Neural cell (in vitro differentiated cells): ENCODE measurements at regions not wholly inside any gene's neighbourhood (a gene's known extent, or its start where the extent isn't known, plus 50 kb on each side); places are given as distances from the start of the nearest gene placed in this dataset.

Experiments
- CTCF ChIP-seq: fragments of 450-650 bp; IDR thresholded peaks from 2 replicates; pipeline ENCODE4 v1.5.1; 2014; ENCODE audit warnings: antibody characterized with exemption, mild to moderate bottlenecking, moderate library complexity; ENCODE audit not compliant: poor library complexity, severe bottlenecking
- EP300 ChIP-seq: fragments of 450-650 bp; conservative IDR thresholded peaks from 2 replicates; pipeline ENCODE4 v1.6.1; 2014; ENCODE audit warnings: antibody characterized with exemption, mild to moderate bottlenecking, moderate library complexity; ENCODE audit not compliant: poor library complexity, severe bottlenecking
- EZH2 ChIP-seq: fragments of 200-600, 300-800 bp; shearing (Covaris generic), sonication (generic); IDR thresholded peaks from 2 replicates; pipeline ENCODE4 v1.6.1; 2014; ENCODE audit warnings: antibody characterized with exemption, low read length, borderline replicate concordance, mild to moderate bottlenecking; ENCODE audit not compliant: insufficient read depth, poor library complexity, severe bottlenecking
- POLR2AphosphoS5 ChIP-seq: IDR thresholded peaks from 2 replicates; pipeline ENCODE4 v1.6.1; 2012
- RAD21 ChIP-seq: fragments of 450-650 bp; conservative IDR thresholded peaks from 2 replicates; pipeline ENCODE4 v1.6.1; 2014; ENCODE audit warnings: antibody characterized with exemption, mild to moderate bottlenecking, moderate library complexity
- REST ChIP-seq: IDR thresholded peaks from 2 replicates; pipeline ENCODE4 v1.6.1; 2012; ENCODE audit warnings: borderline replicate concordance
- SMC3 ChIP-seq: fragments of 450-650 bp; conservative IDR thresholded peaks from 2 replicates; pipeline ENCODE4 v1.6.1; 2014; ENCODE audit warnings: antibody characterized with exemption, mild to moderate bottlenecking, moderate library complexity; ENCODE audit not compliant: poor library complexity
- TAF1 ChIP-seq: IDR thresholded peaks from 2 replicates; pipeline ENCODE4 v1.6.1; 2012; ENCODE audit warnings: low read depth

GRCh38 chr12:29883525-29883924 lies 99.8 kb upstream of the TMTC1 start:
- no peak for TF ChIP-seq CTCF
- TF ChIP-seq EP300, result no peak
- TF ChIP-seq TAF1, result no peak
- no peak for TF ChIP-seq EZH2
- no peak for TF ChIP-seq RAD21
- TF ChIP-seq SMC3, result no peak
- no peak for TF ChIP-seq POLR2AphosphoS5
- TF ChIP-seq REST, result no peak
